ENCODE measurements at regions not wholly inside any gene's neighbourhood (a gene's known extent, or its start where the extent isn't known, plus 50 kb on each side); places are given as distances from the start of the nearest gene placed in this dataset.

DNA sequence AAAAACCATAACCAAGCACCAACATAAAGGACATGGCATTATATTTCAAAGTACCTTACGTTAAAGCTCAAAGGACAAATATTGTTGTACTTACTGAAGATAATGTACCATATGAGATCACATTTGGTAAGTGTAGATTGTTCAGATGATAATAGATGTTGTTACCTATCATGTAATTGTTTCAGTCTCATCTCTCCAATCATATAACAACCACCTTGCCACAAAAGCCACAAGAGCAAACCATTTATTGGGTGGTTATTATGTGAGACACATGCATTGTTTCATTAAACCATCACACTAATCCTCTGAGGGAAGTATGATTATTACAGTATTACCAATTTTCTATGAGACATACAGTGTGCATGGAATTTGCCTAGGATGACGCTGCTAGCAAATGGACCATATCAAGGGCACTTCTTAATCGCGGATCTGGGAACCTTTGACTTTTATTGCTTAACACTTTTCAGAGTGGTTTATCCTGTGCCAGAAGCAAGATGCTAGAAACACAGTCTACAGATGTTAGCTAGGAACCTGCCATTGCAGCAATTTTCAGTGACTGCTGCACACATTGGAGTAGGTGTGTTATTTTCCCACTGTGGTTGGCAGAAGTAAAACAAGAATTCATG, 149.8 kb upstream of the AKIRIN2 start:
- DNase-seq (ENCODE audit: low read depth): no peak

DNA sequence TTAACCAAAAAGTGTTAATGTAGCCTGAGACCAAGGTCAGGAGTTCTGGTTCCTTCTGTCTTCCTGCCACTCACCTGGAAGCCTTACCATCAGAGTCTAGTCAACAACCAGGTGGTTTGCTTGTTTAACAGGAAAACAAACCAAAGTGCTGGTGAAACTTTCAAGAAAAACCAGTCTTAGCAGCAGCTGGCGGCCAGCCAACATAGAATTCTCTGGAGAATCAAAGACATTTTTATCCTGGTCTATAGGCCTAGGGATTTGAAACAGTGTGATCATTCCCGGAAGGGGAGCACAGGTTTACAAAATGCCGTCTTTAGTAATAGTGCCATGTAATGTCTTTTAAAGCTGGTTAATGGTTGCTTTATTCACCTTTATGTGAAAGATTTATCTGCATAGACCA, 146.6 kb upstream of the AKIRIN2 start:
- no peak for DNase-seq (ENCODE audit: low read depth)

DNA sequence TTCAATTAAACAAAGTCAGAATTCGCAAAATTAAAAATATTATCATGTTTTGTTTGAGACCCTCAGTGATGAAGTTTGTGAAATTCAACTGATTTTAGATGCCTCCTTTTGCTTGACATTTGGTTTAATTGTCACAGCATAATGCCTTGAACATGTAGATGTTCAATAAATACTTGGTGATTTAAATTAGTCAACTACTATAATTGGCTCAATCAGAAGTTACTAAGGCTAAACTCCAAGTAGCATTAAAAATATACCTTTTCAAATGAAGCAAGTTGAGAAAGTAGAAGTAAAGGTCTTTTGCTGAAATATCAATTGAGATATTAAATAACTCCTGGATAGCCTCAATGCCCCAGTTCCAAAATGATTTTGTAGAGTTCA, 145.8 kb upstream of the AKIRIN2 start:
- no peak for DNase-seq (ENCODE audit: low read depth)

DNA sequence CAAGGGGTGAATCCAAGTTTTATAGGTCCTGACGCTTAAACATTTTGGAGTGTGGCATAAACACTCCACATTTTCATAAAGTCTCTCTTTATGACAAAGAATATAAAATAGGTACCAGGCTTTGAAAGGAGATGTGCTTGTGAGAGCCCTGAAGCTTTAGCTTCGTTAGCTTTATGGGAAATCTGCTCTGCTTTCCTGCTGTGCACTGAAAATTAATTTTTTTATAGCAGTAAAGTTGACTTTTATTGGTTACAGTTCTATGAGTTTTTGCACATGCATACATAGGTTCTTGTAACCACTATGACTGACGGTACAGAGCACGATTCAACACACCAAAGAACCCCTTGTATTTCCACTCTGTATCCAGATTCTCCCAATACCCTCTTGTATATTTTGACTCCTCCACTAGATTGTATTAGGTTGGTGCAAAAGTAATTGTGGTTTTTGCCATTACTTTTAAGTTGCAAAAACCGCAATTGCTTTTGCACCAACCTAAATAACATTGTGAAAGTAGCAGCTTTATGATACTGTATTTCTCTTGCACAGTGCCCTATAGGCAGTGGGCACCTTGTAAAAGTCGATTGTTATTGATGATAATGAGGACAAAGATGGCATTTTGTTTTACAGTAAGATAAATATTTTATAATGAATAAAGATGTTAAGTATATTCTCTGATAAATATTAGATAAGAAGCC, 145.2 kb upstream of the AKIRIN2 start:
- no peak for DNase-seq (ENCODE audit: low read depth)

DNA sequence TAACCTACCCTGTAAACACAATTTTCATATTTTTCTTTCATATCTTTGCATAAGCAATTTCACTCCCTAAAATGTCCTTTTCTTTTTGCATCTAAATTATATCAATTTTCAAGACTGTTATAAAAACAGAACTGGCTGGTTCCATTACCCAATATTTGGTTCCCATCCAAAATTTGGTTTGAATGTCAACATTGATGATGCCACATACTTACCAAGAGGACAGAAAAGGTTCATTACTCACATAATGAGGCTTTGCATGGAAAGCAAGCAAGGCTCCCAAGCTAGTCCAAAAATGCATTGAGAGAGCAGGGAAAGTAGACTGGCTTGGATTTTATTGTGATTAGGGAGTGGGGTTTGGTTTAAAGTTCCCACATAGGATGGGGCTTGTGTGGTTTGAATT, 144.4 kb upstream of the AKIRIN2 start:
- no peak for DNase-seq (ENCODE audit: low read depth)

DNA sequence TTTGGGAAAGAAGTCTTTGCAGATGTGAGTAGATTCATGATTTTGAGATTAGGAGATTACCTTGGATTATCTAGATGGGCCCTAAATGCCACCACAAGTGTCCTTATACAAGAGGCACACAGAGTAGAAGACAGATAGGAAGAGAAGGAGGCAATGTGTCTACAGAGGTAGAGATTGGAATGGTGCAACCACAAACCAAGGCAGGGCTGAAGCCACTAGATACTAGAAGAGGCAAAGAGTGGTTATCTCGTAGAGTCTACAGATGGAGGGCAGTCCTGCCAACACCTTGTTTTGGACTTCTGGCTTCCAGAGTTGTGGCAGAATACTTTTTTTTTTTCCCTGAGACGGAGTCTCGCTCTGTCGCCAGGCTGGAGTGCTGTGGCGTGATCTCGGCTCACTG, 138.3 kb upstream of the AKIRIN2 start:
- no peak for DNase-seq (ENCODE audit: low read depth)

DNA sequence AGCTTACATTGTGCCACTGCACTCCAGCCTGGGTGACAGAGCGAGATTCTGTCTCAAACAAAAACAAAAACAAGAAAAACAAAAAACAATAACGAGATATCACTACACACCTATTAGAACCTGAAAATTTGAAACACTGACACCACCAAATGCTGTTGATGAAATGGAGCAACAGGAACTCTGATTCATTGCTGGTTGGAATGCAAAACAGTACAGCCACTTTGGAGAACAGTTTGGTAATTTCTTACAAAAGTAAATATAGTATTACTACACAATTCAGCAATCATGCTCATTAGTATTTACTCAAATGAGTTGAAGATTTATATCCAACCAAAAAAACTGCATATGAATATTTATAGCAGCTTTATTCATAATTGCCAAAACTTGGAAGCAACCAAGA, 135.8 kb upstream of the AKIRIN2 start:
- DNase-seq (ENCODE audit: low read depth): no peak

DNA sequence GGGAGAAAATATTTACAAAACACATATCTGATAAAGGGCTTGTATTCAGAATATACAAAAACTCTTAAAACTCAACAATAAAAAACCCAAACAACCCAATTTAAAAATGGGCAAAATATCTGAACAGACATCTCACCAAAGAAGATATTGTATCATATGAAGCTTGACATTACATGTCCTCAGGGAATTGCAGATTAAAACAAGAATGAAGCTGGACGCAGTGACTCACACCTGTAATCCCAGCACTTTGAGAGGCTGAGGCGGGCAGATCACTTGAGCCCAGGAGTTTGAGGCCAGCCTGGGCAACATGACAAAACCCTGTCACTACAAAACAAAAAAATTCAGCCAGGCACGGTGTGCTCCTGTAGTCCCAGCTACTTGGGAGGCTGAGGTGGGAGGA, 135.4 kb upstream of the AKIRIN2 start:
- no peak for DNase-seq (ENCODE audit: low read depth)

DNA sequence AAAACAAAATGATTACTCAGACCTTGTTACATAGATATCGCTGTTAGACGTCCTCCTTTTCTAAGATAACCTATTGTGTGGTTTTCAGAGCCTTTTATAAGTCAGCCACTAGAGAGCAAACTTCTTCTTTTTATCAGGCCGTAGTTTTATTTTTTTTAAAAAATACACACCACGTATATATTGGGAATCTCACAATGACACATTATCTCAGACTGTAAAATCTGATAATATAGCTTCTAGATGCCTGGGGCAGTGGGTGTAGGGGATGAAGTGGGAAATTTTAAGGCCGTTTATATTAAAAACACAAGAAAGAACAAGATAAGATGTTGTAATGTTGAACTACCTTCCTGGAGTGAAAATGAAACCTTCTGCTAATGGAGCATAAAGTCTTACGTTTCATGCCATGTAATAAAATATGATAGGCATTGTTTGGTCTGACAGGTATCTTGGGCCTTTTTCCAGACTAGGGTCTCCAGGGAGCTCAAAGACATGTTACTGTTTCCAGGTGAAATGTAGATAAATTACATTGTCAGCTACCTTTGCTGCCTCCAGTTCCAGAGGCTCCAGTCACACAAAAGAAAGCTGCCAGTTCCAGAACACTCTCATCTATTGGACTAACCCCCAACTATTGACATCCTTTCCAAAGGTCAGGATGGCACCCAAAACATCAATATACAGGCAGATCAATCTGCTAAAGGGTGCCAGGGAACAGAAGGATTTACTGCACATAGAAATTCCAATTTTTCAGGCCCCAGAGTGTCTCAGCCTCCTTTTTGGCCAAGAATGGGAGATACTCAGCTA, 130.2 kb upstream of the AKIRIN2 start:
- peak; percentile 3 for DNase-seq (ENCODE audit: low read depth)

DNA sequence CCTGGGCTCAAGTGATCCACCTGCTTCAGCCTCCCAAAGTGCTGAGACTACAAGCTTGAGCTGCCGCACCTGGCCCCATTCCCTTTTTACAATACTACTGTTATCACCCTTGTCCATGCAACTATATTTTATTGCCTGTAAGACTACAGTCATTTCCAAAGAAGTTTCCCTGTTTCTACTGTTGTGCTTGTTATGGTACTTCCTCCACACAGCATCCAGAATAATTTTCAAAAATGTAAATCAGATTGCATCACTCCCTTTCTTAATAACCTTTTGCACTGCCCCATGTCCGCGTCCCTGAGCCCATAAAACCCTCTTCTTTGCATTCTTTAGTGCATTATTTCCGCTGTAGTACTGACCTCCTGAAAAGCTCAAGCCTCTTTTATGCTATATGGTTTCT, 128.9 kb upstream of the AKIRIN2 start:
- no peak for DNase-seq (ENCODE audit: low read depth)

DNA sequence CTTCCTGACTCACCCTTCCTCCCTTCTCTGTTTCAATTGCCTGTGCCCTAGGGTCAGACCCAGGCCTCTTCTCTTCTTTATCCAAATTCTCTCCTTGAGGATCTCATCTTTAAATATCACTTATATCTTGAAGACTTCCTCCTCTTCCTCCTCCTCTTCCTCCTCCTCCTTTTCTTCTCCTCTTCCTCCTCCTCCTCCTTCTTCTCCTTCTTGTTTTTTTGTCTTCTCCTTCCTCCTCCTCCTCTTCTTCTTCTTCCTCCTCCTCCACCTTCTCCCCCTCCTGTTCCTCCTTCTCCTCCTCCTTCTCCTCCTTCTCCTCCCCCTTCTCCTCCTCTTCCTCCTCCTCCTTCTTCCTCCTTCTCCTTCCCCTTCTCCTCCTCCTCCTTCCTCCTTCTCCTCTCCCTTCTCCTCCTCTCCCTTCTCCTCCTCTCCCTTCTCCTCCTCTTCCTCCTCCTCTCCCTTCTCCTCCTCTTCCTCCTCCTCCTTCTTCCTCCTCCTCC, 127.6 kb upstream of the AKIRIN2 start:
- DNase-seq (ENCODE audit: low read depth): no peak

DNA sequence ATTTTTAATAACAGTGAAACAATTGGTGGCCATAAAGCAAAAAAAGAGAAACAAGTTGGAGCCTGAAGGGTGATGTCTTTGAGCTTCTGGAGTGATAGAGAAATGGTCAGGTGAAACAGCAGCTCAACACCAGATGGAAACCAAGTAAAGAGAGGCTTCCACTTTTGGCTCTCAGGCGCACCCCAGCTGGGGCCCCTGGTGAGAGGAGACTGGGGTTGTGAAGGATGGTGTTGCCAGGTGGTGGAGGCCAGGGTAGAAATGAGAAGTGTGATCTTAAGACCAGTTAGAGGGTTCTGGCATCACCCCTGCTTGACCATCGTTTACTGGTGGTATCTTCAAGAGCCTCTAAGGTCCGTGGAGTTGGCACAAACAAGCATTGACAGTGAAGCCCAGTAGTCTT, 126.0 kb upstream of the AKIRIN2 start:
- no peak for DNase-seq (ENCODE audit: low read depth)

DNA sequence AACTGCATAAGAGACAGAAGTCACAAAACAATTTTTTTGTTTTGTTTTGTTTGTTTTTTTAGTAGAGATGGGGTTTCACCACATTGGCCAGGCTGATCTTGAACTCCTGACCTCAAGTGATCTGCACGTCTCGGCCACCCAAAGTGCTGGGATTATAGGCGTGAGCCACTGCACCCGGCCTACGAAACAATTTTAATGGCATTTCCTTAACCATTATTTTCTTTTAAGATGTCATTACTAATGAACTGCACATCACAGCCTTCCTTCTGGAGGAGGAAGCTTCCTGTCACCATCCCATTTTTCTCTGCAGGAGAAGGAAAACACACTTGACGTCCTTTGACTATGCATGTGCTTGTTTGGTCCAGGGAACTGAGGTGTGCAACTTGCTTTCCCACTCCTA, 125.3 kb upstream of the AKIRIN2 start:
- no peak for DNase-seq (ENCODE audit: low read depth)

DNA sequence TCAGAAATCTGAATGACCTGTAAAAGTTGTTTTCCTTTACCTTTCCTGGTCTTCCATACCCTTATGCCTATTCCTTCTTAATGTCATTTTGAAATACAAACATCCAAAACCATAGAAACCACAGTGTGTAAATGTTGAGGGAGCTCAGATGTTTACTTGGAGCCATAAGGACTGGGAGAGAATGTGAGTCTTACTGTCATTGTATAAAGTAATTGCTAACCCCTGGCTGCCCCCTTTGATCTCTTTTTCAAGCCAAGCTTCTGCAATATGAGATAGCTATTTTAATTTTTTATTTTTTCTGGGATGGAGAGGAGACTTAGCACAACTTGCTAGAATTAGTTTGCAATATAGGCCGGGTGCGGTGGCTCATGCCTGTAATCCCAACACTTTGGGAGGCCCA, 124.4 kb upstream of the AKIRIN2 start:
- DNase-seq (ENCODE audit: low read depth): no peak

DNA sequence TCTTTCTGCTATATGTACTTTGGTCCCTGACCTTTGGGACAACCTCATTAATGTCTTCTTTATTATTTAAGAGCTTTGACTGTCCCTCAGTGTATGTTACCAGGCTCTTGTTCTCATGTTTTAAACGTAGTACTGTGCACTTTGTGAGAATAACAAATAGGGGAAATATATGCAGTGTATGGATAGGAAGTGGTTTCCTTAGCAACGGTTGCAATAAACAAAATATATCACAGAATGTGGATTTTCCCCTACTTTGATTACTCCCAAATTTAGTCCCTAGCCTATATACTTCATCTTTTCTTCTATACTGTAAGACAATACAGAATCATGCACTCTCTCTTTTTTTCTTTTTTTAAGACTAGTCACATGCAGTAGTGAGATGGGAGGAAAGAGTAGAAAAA, 123.8 kb upstream of the AKIRIN2 start:
- DNase-seq (ENCODE audit: low read depth): no peak

DNA sequence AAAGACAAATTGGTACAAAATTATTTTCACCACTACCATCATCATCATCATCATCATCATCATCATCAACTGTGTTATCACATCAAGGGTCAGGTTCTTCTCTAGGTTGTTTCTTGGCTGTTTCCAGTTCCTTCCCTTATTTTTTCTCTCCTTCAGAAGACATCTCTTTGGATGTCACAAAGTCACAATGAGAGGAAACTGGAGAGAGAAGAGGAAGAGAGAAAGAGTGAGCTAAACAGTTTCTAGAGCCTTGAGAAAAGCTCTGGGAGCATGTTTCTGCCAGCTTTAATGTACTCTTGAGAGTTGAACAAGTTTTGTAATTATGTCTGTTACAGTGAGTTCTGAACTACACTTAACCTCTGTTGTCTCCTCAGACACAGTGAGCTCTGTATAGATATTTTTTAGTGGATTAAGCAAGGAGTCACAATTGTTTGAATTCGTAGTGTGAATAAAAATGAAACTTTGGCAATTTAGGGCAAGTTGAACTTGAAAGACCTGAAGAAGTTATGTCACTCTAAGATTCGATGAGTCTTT, 123.0 kb upstream of the AKIRIN2 start:
- no peak for DNase-seq (ENCODE audit: low read depth)

DNA sequence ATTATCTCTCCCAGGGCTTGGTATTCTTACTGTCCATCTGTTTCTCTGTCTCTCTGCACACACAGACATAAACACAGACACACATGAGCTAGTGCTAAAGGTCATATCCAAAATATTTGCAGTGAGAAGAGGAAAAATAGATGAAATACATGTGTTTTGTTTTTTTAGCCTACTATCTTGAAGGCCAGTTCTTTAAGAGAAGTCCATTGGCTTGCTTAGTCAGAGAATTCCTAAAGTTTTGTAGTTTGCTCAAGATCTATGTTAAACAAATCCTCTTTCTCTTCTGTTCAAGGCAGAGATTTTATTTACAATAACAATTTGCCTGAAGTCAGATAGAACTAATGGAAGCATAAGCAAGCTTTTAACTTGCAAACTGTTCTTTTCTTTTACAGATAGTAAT, 120.0 kb upstream of the AKIRIN2 start:
- no peak for DNase-seq (ENCODE audit: low read depth)

DNA sequence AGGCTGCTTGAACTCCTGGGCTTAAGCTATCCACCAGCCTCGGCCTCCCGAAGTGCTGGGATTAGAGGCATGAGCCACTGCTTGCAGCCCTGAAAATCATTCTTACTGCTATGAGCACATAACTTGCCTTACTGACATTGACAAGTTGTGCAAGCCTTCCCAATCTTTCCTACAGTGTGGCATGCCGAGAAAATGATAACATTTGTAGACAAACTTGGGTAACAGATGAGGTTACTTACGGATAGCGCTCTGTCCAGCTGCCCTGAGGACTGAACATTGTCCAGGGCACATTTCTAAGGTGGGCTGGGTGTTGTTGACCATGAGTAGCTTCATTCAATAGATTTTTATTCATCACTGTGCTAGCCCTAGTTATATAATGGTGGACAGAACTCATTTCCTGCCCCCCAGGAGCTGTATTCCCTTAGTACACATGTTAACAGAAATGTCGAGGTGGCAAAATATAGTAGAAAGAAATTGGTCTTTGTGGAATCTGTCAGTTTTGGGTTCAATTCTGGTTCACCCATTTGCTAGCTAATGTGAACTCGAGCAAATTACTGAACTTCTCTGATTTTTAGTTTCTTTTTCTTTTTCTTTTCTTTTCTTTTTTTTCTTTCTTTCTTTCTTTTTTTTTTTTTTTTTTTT, 118.4 kb upstream of the AKIRIN2 start:
- no peak for DNase-seq (ENCODE audit: low read depth)

DNA sequence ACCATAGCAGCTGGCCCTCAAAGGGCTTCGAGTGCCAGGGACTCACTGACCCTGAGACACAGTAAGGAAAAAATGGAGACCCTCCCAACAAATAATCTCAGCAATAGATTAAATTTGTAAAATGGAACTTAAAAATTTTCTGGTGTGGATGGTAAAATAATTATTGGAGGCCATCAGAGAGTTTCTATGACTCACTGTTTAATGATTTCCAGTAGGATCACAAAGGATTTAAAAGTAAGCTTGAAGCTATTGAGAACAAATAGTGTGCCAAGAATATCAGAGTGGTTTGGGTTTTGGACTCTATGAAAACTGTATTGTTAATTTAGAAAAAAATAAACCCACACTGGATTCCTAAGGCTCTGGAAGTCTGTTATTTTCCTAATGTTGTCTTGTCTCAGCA, 115.2 kb upstream of the AKIRIN2 start:
- DNase-seq (ENCODE audit: low read depth): no peak

DNA sequence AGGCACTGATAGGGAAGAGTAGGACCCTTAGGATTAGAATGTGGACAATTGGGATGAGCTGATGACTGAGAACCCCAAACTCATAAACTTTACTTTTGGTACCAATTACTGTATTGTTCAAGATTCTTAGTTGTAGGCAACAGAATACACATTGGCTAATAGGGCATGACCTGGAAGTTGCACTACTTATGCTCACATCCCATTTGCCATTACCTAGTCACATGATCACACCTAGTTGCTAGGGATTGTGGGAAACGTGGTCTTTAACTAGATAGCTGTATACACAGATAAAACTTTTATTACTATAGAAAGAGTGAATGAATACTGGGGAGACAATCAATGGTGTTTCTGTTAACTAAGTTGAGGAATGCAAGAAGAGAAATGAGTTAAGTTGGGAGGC, 113.4 kb upstream of the AKIRIN2 start:
- DNase-seq (ENCODE audit: low read depth): no peak

DNA sequence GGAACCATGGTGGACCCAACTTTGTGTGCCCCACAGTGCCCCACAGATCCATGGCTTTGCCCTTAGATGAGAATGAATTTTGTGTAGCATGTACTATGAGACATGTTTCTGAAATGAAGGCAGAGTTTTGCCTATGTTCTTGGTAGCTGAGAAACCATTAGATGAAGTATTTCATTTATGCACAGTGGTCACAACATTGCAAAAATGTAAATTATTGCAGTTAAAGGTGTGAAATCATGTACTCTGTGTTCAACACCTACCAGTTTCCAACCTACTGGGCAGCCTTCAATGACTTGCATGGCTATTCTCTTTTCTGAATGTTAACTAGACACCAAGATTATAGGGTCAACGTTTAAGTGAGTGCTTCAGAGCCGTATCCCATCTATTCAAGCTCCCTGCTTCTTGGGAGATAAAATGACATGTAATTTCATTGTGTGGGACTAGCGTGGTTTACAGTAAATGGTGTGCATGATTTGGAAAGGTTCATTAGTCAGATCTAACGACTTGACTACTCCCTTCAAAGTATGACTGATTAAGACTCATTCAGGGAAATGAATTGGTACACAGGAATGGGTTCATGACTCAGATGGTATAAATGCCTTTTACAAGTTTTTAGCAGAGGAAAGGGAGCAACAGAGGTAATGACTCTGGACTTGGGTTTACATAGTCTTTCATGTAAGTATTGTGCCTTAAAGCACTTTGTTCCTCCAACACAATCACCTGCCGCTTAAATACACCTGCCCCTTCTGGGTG, 106.1 kb upstream of the AKIRIN2 start:
- DNase-seq (ENCODE audit: low read depth): no peak

DNA sequence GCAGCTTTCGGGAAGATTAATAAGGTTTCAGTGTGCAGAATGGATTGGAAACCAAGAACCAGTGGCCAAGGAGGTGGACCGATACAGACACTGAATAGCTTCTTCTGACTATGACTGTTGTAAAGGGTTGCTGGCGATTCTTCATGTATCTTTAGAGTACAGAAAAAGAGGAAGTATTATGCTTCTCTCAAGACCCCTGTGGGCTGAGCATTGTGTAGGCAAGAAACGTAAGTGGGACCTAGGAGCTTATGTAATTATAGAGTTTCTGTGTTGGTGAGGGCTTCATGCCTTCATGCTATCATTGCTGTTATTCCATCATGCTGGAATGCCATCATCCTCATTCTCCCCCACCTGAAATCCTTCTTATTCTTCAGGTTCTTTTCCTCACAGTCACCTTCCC, 105.4 kb upstream of the AKIRIN2 start:
- DNase-seq (ENCODE audit: low read depth): no peak

All from non-pigmented ciliary epithelial cell (primary cell).